CD4-positive, alpha-beta T cell treated with Interleukin-6 for 4 hours (primary cell): ENCODE measurements at regions not wholly inside any gene's neighbourhood (a gene's known extent, or its start where the extent isn't known, plus 50 kb on each side); places are given as distances from the start of the nearest gene placed in this dataset.
"Not testable (repeated sequence)": the region's sequence is repeated elsewhere in the genome, so short reads cannot be mapped to it uniquely, and the experiment has no call there.

Experiments
- DNase-seq: peaks from one replicate; pipeline ENCODE4 v3.0.0-alpha.2; 2020; ENCODE audit warnings: mixed read lengths

GRCh38 chr3:177764933-177765332 is 567.7 kb upstream of the TBL1XR1 start:
- no peak for DNase-seq

DNA sequence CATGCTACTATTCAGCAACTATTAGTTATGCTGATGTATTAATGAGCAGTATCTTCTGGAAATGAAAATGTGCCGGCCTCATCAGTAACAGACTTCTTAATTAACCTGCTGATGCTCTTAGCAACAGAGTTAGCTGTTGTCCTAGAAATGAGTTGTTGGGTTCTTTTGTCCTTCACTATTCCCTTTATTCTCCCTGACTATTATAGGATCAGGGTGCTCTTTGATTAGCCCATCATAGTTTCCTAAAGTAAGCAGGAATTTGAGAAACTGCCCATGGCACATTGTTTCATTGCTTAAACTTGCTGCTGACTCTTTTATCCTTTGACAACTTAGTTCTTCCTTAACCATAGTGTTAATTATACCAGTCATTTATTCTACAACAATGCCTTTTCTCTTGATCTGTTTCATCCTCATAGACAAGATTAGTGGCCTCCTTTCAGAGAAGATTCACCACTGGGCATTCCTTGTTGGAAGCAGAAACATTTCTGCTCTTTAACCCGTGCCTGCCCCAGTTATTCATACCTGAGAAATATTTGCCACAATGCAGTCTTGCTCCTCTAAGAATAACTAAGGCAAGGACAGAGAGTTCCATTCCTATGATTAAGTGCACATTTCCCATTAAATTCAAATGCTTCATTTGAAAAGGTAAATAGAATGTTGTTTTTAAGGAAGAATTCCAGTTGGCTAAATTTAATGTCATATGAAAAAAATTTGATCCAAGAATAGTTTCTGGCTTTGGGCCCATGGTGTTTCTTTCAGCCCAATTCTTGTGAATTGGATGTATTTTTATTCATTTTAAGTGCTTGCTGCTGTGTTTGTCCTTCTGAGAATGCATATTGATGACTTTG is 573.3 kb upstream of the TBL1XR1 start:
- DNase-seq = no peak

- no peak for DNase-seq
Observed at GRCh38 chr3:177771780-177772179, 574.5 kb upstream of the TBL1XR1 start.

- DNase-seq = no peak
Observed at GRCh38 chr3:177772908-177773557, 575.8 kb upstream of the TBL1XR1 start.

DNA sequence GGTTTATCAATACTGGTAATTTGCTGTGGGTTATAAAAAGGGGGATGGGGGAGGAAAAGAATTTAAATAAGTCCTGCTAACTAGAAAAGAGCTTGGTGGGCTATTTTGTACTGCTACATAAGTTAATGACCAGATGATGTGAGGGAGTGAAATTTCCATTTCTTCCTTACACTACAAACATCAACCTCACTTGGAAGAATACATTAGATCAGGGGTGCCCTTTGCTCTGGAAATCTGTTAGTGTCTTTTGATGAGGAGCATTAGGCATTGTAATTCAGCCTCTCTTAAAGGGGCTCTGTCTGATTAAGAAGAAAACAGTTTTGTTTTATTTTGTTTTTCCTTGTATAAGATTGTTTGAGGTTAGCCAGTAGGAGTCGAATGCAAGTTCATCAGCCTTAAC is 576.4 kb upstream of the TBL1XR1 start:
- no peak for DNase-seq

- DNase-seq = no peak
Observed at GRCh38 chr3:177776661-177777101, 579.4 kb upstream of the TBL1XR1 start.

DNA sequence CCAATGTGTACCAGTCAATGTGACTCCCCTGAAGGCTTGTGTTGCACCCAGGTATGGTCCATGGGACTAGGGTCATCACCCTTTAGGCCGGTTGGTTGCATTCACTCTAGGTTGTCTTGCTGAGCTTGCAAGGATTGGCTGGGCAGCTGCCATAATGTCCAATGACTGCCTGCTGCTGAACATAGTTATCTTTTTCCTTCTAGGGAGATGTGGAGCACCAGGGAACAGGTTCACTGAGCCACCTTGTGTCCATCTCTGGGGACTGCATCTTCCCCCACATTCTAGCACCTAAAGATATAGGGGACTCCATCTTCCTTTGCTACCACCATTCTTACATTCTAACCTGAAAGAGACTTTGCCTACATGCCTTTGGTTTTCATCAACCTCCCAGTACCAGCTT is 580.4 kb upstream of the TBL1XR1 start:
- DNase-seq = peak; percentile 22

- DNase-seq = no peak
Observed at GRCh38 chr3:177778633-177779032, 581.4 kb upstream of the TBL1XR1 start.

- no peak for DNase-seq
Observed at GRCh38 chr3:177781686-177782161, 584.4 kb upstream of the TBL1XR1 start.

- no peak for DNase-seq
Observed at GRCh38 chr3:177783338-177783737, 586.1 kb upstream of the TBL1XR1 start.

- no peak for DNase-seq
Observed at GRCh38 chr3:177783767-177784166, 586.5 kb upstream of the TBL1XR1 start.

DNA sequence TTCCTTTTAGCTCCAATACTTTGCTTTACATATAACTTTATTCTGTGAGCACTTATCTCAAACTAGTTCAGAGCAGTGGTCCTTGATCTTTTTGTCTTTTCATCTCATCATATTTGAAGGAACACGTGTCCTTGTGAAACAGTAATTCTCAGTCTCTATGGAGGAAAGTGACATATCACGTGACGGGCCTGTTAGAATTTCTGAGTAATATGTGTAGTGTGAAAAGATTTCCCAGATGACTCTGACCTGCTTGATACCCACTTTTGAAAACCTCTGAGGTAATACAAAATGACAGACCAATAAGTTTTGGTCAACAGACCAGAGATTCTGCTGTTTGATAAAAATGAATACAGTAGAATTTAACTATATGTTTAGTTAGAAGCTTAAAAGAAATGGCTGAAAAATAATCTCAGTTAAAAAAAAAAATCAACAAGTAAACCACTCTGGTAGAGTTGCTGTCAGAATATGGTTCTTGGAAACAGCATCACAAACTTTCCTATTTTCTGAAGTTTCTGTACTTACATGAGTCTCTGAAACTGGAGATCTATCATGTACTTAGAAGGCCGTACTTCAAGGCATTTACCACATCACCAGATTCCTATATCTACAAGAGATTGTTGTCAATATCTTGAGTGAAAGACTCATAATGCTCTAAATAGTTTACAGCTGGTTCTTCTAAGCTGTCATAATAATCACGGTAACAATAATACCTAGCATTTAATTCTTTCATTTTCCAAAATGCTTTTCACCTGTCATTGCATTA is 590.2 kb upstream of the TBL1XR1 start:
- DNase-seq = no peak

DNA sequence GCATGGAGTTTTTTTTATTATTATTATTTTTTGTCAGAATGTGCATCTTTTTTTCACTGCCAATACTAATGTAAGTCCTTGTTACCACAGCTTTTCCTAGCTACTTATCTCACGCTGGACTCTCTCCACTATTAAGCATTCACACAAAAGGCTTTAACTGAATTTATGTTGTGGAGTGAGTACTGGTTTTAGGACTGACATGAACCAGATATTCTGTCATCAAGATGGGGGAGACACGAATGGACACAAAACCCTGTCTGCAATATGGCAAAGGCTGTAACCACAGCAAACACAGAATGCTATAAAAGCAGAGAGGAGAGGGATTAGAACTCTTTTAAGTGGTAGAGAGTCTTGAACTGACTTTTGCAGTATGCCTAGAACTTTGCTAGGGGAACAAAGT is 592.2 kb upstream of the TBL1XR1 start:
- DNase-seq = no peak

DNA sequence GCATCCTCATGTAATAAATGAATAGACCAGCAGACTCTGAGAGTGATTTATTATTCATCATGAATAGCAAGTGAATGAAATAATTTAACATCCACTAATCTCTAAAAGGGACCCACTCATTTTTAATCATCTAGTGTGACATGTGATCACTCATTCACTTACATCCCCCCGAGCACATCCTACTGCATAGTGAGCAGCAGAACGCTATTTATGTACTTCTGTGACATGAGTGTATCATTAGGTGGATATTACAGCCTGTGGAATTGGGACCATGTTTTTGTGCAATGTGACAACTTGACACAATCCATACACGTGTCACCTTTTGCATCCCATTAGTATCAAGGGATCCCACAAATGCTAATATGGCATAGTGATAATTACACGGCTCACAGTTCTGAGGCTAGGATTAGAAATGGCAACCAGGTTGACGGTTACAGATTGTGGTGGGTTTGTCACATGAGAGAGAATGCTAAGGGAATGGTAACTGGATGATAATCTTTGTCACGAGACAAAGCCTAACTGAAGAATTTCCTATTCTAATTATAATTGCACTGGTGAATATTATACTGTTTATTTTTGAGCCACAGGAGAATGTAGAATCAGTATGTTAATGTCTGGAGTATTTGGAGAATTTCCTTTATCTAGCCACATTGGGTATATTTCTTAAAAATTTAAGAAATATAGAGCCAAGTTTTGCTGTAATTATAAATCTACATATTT is 595.2 kb upstream of the TBL1XR1 start:
- no peak for DNase-seq

- DNase-seq = no peak
Observed at GRCh38 chr3:177793451-177793850, 596.2 kb upstream of the TBL1XR1 start.

- DNase-seq = no peak
Observed at GRCh38 chr3:177795216-177795615, 597.9 kb upstream of the TBL1XR1 start.

- no peak for DNase-seq
Observed at GRCh38 chr3:177795859-177796258, 598.6 kb upstream of the TBL1XR1 start.

DNA sequence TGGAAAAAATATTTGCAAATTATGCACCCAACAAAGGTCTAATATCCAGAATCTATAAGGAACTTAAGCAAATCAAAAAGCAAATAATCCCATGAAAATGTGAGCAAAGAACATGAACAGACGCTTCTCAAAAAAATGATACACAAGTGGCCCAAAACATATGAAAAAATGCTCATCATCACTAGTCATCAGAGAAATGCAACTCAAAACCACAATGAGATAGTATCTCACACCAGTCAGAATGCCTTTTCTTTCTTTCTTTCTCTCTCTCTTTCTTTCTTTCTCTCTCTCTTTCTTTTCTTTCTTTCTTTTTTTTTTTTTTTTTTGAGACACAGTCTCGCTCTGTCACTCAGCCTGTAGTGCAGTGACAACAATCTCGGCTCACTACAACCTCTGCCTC is 602.9 kb upstream of the TBL1XR1 start:
- not testable (repeated sequence) for DNase-seq

GRCh38 chr3:177800561-177800960 is 603.3 kb upstream of the TBL1XR1 start:
- DNase-seq = no peak

DNA sequence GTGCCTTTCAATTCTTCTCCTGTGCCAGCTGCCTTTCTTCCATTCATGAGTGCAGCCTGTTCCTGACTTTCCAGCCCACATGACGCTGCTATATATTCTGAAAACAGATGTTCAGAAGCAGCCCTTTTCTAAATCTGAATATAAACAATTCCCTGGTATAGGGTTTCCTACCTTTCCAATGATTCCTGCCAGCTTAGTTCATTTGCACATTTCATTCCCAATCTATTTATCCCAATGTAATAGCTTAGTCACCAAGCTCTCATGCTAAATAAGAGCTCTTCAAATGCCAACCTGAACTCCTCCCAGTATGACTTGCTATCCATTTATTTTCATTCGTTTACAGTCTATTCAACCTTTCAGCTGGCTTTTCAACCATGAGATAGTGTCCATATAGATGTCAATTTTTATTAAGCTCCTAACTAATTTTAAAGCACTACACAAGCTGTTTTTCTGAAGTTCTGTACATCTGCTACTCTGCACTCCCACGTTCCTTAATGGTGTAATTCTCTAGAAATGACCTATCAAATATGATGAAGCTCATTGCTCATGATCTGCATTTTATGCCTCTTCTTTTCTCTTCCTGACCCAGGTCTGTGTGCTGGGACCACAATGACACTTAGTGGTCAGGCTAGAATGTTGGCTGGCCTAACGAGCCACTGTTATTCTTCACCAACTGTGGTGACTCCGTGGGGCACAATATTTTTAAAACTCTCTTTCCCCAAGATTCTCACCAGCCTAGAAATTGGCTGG is 605.0 kb upstream of the TBL1XR1 start:
- DNase-seq = no peak

GRCh38 chr3:177803500-177803899 is 606.2 kb upstream of the TBL1XR1 start:
- DNase-seq = no peak

- DNase-seq = no peak
Observed at GRCh38 chr3:177804032-177804431, 606.8 kb upstream of the TBL1XR1 start.
